Liver (tissue), 8 donors: ENCODE measurements at regions not wholly inside any gene's neighbourhood (a gene's known extent, or its start where the extent isn't known, plus 50 kb on each side); places are given as distances from the start of the nearest gene placed in this dataset.

Source experiments
- DNase-seq: peaks from one replicate; pipeline ENCODE4 v3.0.0-alpha.2; 2017; ENCODE audit warnings: low spot score
- H3K27ac ChIP-seq, 2 donors: one replicate each; pipeline ENCODE4 v1.7.0; 2013; ENCODE audit warnings: inconsistent platforms in 2 of 2, low read length in 2 of 2, control low read depth in 1 of 2, low read depth in 1 of 2, mild to moderate bottlenecking in 1 of 2
- H3K27me3 ChIP-seq, 4 donors: one replicate each; pipeline versions ENCODE4 v1.6.1 to v1.7.0; 2013; ENCODE audit warnings: low read length in 3 of 4, inconsistent platforms in 1 of 4, mild to moderate bottlenecking in 1 of 4, moderate library complexity in 1 of 4; ENCODE audit not compliant: control insufficient read depth in 4 of 4, insufficient read depth in 4 of 4
- H3K36me3 ChIP-seq, 4 donors: one replicate each; pipeline versions ENCODE4 v1.6.1 to v1.7.0; 2013; ENCODE audit warnings: low read length in 3 of 4, mild to moderate bottlenecking in 3 of 4, low read depth in 1 of 4, moderate library complexity in 1 of 4; ENCODE audit not compliant: control insufficient read depth in 4 of 4, insufficient read depth in 3 of 4
- H3K4me1 ChIP-seq, 4 donors: one replicate each; pipeline versions ENCODE4 v1.6.1 to v1.7.0; 2013; ENCODE audit warnings: low read length in 3 of 4, mild to moderate bottlenecking in 3 of 4, moderate library complexity in 1 of 4; ENCODE audit not compliant: control insufficient read depth in 4 of 4, insufficient read depth in 4 of 4
- H3K4me3 ChIP-seq, 3 donors: one replicate each; pipeline versions ENCODE4 v1.6.1 to v1.7.0; 2013; ENCODE audit warnings: low read length in 3 of 3, control low read depth in 1 of 3, low read depth in 1 of 3, mild to moderate bottlenecking in 1 of 3
- H3K9ac ChIP-seq, 2 donors: one replicate each; pipeline ENCODE4 v1.7.0; 2013; ENCODE audit warnings: low read length in 2 of 2, mild to moderate bottlenecking in 2 of 2, moderate library complexity in 2 of 2, control low read depth in 1 of 2, low read depth in 1 of 2
- H3K9me3 ChIP-seq, 4 donors: one replicate each; pipeline versions ENCODE4 v1.6.1 to v1.7.0; 2013; ENCODE audit warnings: low read length in 3 of 4; ENCODE audit not compliant: control insufficient read depth in 4 of 4
- EGR1 ChIP-seq, 2 donors: IDR thresholded peaks; 2 replicates each; pipeline ENCODE4 v1.6.1; 2016 to 2018; ENCODE audit warnings: antibody characterized with exemption in 2 of 2, low read depth in 2 of 2
- FOXA1 ChIP-seq: IDR thresholded peaks from 2 replicates; pipeline ENCODE4 v1.6.1; 2016; ENCODE audit warnings: antibody characterized with exemption
- FOXA2 ChIP-seq: IDR thresholded peaks from 2 replicates; pipeline ENCODE4 v1.6.1; 2016; ENCODE audit warnings: antibody characterized with exemption
- GABPA ChIP-seq, 2 donors: IDR thresholded peaks in 1 of 2; conservative IDR thresholded peaks in 1 of 2; 2 replicates each; pipeline ENCODE4 v1.6.1; 2016; ENCODE audit warnings: antibody characterized with exemption in 2 of 2, mild to moderate bottlenecking in 1 of 2, moderate library complexity in 1 of 2
- HNF4A ChIP-seq, 2 donors: conservative IDR thresholded peaks; 2 replicates each; pipeline ENCODE4 v1.6.1; 2016; ENCODE audit warnings: antibody characterized with exemption in 2 of 2, mild to moderate bottlenecking in 2 of 2
- NR2F2 ChIP-seq: IDR thresholded peaks from 2 replicates; pipeline ENCODE4 v1.6.1; 2016; ENCODE audit warnings: antibody characterized with exemption
- RAD21 ChIP-seq, 2 donors: IDR thresholded peaks; 2 replicates each; pipeline ENCODE4 v1.6.1; 2016; ENCODE audit warnings: antibody characterized with exemption in 2 of 2, mild to moderate bottlenecking in 2 of 2
- RXRA ChIP-seq, 2 donors: IDR thresholded peaks; 2 replicates each; pipeline ENCODE4 v1.6.1; 2017 to 2018; ENCODE audit warnings: antibody characterized with exemption in 2 of 2, mild to moderate bottlenecking in 1 of 2
- SP1 ChIP-seq: IDR thresholded peaks from 2 replicates; pipeline ENCODE4 v1.6.1; 2018; ENCODE audit warnings: antibody characterized with exemption, mild to moderate bottlenecking
- TAF1 ChIP-seq: conservative IDR thresholded peaks from 2 replicates; pipeline ENCODE4 v1.6.1; 2016; ENCODE audit warnings: antibody characterized with exemption, mild to moderate bottlenecking
- YY1 ChIP-seq: IDR thresholded peaks from 2 replicates; pipeline ENCODE4 v1.6.1; 2016; ENCODE audit warnings: antibody characterized with exemption, mild to moderate bottlenecking
- WGBS: extraction: QIAGEN DNeasy Blood & Tissue Kit; methylation state at CpG from one replicate; pipeline ENCODE4 v1.1.7; 2013; 5-methylcytosine and 5-hydroxymethylcytosine counted together
- TF ChIP-seq, protein P1 (sequence below): IDR thresholded peaks from 2 replicates; pipeline ENCODE4 v1.6.1; 2016; ENCODE audit warnings: antibody characterized with exemption
- TF ChIP-seq, protein P2 (sequence below): fragments of 150-350 bp; IDR thresholded peaks from 2 replicates; pipeline ENCODE4 v1.5.1; 2017; ENCODE audit warnings: improper control_type of control experiment, low read depth, low read length; ENCODE audit not compliant: missing input control
- TF ChIP-seq, protein P3 (sequence below): IDR thresholded peaks from 2 replicates; pipeline ENCODE4 v1.6.1; 2016; ENCODE audit warnings: antibody characterized with exemption
- TF ChIP-seq, protein P4 (sequence below): IDR thresholded peaks from 2 replicates; pipeline ENCODE4 v1.6.1; 2016; ENCODE audit warnings: antibody characterized with exemption
- donor health status: healthy.
- donor health status: healthy.
- donor health status: healthy.
- donor health status: healthy.
- donor health status: healthy.

DNA sequence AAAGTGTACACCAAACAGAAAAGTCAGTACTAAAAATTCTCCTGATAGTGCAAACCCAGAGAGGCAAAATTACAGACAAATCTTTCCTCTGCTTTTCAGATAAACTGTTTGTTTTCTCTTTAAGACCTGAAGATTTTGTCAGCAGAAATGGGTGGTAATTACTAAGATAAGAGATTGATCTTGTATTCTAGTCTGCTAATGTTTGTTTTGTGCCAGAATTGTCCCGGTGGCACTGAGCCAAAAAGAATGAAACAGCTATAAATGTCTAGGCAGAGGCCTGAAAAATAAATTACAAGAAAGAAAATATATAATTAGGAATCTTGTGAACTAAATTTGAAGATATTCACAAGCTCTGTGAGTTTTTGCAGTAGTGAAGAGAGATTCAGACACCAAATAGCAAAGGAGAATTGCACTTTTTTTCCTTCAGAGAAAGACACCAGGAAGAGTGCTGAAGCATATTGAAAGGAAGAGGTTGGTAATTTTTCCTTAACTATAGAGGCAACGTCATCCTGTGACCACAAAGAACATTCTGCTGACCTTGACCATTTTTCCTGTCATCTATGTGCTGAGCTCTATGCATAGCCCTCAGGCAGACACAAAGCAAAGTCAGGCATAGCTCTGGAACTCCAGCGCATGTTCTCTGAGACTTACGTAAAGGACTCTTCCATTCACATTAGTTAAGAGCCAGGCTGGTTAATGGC, 314.5 kb upstream of the RASGEF1B start (continued):
- TF ChIP-seq, protein P1, sequence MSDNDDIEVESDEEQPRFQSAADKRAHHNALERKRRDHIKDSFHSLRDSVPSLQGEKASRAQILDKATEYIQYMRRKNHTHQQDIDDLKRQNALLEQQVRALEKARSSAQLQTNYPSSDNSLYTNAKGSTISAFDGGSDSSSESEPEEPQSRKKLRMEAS: no peak
- TF ChIP-seq, protein P2, sequence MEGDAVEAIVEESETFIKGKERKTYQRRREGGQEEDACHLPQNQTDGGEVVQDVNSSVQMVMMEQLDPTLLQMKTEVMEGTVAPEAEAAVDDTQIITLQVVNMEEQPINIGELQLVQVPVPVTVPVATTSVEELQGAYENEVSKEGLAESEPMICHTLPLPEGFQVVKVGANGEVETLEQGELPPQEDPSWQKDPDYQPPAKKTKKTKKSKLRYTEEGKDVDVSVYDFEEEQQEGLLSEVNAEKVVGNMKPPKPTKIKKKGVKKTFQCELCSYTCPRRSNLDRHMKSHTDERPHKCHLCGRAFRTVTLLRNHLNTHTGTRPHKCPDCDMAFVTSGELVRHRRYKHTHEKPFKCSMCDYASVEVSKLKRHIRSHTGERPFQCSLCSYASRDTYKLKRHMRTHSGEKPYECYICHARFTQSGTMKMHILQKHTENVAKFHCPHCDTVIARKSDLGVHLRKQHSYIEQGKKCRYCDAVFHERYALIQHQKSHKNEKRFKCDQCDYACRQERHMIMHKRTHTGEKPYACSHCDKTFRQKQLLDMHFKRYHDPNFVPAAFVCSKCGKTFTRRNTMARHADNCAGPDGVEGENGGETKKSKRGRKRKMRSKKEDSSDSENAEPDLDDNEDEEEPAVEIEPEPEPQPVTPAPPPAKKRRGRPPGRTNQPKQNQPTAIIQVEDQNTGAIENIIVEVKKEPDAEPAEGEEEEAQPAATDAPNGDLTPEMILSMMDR: no peak
- TF ChIP-seq NR2F2: no peak

DNA sequence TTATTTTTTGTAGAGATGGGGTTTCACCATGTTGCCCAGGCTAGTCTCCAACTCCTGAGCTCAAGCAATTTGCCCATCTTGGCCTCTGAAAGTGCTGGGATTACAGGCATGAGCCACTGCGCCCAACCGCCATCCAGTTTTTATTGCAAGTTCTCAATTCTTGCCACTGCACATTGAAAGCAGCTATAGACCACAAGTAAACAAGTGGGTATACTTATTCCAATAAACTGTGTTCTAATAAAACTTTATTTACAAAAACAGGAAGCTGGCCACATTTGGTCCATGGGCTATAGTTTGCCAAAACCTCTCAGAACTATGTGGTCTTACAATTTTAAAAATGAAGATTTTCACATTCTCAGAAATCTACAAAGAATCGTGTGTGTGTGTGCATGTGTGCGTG, 313.6 kb upstream of the RASGEF1B start:
- TF ChIP-seq RXRA (IDR thresholded peaks at IDR 0.05) (no peak), SP1 (no peak), GABPA (IDR thresholded peaks at IDR 0.05 in 1 of 2, conservative IDR thresholded peaks at IDR 0.05 in 1 of 2) (no peak), EGR1 (IDR thresholded peaks at IDR 0.05; ENCODE audit: low read depth in 2 of 2) (no peak), HNF4A (conservative IDR thresholded peaks at IDR 0.05) (no peak), FOXA2 (no peak), NR2F2 (no peak), YY1 (no peak), TAF1 (no peak)
- TF ChIP-seq, protein P1: no peak
- TF ChIP-seq, protein P2: no peak
- TF ChIP-seq, protein P3, sequence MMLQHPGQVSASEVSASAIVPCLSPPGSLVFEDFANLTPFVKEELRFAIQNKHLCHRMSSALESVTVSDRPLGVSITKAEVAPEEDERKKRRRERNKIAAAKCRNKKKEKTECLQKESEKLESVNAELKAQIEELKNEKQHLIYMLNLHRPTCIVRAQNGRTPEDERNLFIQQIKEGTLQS: no peak
- no peak overlapping the region for H3K27ac ChIP-seq
- 98% methylated on average over 4 of the region's 4 CpGs for WGBS

DNA sequence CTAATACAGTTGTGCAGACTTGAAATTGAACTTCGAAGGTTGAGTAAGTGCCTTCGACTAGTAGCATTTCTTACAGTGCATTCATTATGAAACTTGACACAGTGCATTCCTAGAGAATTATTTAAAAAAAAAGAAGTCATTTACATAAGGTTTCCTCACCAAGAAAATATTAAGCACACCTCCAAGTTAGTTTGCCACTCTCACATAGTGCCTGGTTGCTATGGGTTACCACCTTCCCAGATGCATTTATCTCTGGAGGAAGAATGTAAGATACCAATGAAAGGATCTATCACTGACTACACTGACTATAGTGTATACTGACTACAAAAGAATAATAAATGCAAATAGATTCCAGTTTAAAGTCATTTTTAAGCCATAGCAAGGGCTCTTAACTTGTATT, 311.9 kb upstream of the RASGEF1B start:
- no peak for TF ChIP-seq RAD21 (IDR thresholded peaks at IDR 0.05)
- TF ChIP-seq, protein P4, sequence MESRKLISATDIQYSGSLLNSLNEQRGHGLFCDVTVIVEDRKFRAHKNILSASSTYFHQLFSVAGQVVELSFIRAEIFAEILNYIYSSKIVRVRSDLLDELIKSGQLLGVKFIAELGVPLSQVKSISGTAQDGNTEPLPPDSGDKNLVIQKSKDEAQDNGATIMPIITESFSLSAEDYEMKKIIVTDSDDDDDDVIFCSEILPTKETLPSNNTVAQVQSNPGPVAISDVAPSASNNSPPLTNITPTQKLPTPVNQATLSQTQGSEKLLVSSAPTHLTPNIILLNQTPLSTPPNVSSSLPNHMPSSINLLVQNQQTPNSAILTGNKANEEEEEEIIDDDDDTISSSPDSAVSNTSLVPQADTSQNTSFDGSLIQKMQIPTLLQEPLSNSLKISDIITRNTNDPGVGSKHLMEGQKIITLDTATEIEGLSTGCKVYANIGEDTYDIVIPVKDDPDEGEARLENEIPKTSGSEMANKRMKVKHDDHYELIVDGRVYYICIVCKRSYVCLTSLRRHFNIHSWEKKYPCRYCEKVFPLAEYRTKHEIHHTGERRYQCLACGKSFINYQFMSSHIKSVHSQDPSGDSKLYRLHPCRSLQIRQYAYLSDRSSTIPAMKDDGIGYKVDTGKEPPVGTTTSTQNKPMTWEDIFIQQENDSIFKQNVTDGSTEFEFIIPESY: no peak
- no peak for TF ChIP-seq FOXA2
- TF ChIP-seq, protein P3: no peak
- TF ChIP-seq SP1: no peak
- TF ChIP-seq GABPA (IDR thresholded peaks at IDR 0.05 in 1 of 2, conservative IDR thresholded peaks at IDR 0.05 in 1 of 2): no peak
- TF ChIP-seq NR2F2: no peak
- no peak for TF ChIP-seq FOXA1
- TF ChIP-seq, protein P2: no peak
- no peak for TF ChIP-seq RXRA (IDR thresholded peaks at IDR 0.05)
- WGBS: 97% methylated on average over 2 of the region's 2 CpGs
- DNase-seq: no peak
- H3K9ac ChIP-seq: no peak overlapping the region
- H3K36me3 ChIP-seq: no peaks in the 10 kb centered on the region
- no peaks in the 10 kb centered on the region for H3K9me3 ChIP-seq
- no peak overlapping the region for H3K4me3 ChIP-seq
- H3K27me3 ChIP-seq: no peaks in the 10 kb centered on the region
- H3K4me1 ChIP-seq: no peaks in the 10 kb centered on the region
- H3K27ac ChIP-seq: no peak overlapping the region

More for the DNA sequence above, 313.6 kb upstream of the RASGEF1B start:
- no peaks in the 10 kb centered on the region for H3K9me3 ChIP-seq
- H3K4me1 ChIP-seq: no peaks in the 10 kb centered on the region
- H3K36me3 ChIP-seq: no peaks in the 10 kb centered on the region
- H3K9ac ChIP-seq: no peak overlapping the region
- DNase-seq: no peak
- H3K27me3 ChIP-seq: no peaks in the 10 kb centered on the region
- no peak overlapping the region for H3K4me3 ChIP-seq
